K562 (cell line): ENCODE measurements at regions not wholly inside any gene's neighbourhood (a gene's known extent, or its start where the extent isn't known, plus 50 kb on each side); places are given as distances from the start of the nearest gene placed in this dataset.

Experiments
- ATAC-seq: fragments of 200-7000 bp; cut with Tn5 transposase; 3 replicates; pipeline ENCODE4 v1.9.1; 2020; ENCODE audit warnings: moderate library complexity
- BruUV-seq: library from RNA; stranded (reverse); fragments of 400-500 nt; replicated peaks from 2 replicates; lab custom pipeline; 2021; lab: Mats Ljungman, UMichigan
- CTCF ChIA-PET: fragments of 300-600 bp; formaldehyde crosslinking; extraction: SDS; loops from one replicate; lab custom pipeline; 2021; ENCODE audit warnings: low intra/inter-chr PET ratio; lab: Yijun Ruan, JAX
- POLR2A ChIA-PET: fragments of 300-600, 350-650 bp; sonication (Branson Sonifier 250); formaldehyde crosslinking; extraction: SDS; loops from one replicate; lab custom pipeline; 2021; ENCODE audit warnings: antibody characterized with exemption, inconsistent platforms; lab: Yijun Ruan, JAX
- DNase-seq, 4 experiments: peaks; one replicate each; pipeline versions ENCODE4 v3.0.0 to v3.0.0-alpha.2; 2011 to 2018; ENCODE audit warnings: low spot score in 3 of 4, mixed read lengths in 3 of 4; ENCODE audit errors: extremely low read depth in 1 of 4
- FAIRE-seq: peaks from 2 replicates; lab custom pipeline; 2011; peaks lifted over from hg19 to GRCh38; lab: Jason Lieb, UNC
- H2AFZ ChIP-seq: 2 replicates; pipeline ENCODE4 v1.6.0; 2011; ENCODE audit warnings: low read depth, low read length, control low read depth, inconsistent platforms
- H3K27ac ChIP-seq: fragments of 200-600 bp; 3 replicates; pipeline ENCODE4 v1.8.0; 2011; ENCODE audit warnings: low read depth, mild to moderate bottlenecking, control low read depth, inconsistent platforms, low read length, moderate library complexity, mixed read lengths; ENCODE audit errors: extremely low read depth
- H3K27me3 ChIP-seq, 2 experiments: fragments of 300-600 bp in 1 of 2; 2 replicates in 1 of 2; 3 replicates in 1 of 2; pipeline versions ENCODE4 v1.6.0 to v1.8.0; 2011; ENCODE audit warnings: inconsistent platforms in 2 of 2, low read length in 2 of 2, mild to moderate bottlenecking in 1 of 2, mixed read lengths in 1 of 2, moderate library complexity in 1 of 2; ENCODE audit not compliant: control insufficient read depth in 2 of 2, insufficient read depth in 2 of 2
- H3K36me3 ChIP-seq: fragments of 300-600 bp; 3 replicates; pipeline ENCODE4 v1.8.0; 2011; ENCODE audit warnings: mild to moderate bottlenecking, low read length, inconsistent platforms; ENCODE audit not compliant: control insufficient read depth, insufficient read depth
- H3K4me1 ChIP-seq, 2 experiments: fragments of 200-600 bp in 1 of 2; replicated peaks in 1 of 2; 2 replicates in 1 of 2; 3 replicates in 1 of 2; pipeline versions ENCODE4 v1.5.1 to v1.8.0; 2011; ENCODE audit warnings: inconsistent platforms in 2 of 2, low read length in 2 of 2, mild to moderate bottlenecking in 1 of 2, mixed read lengths in 1 of 2, moderate library complexity in 1 of 2; ENCODE audit not compliant: control insufficient read depth in 2 of 2, insufficient read depth in 2 of 2
- H3K4me2 ChIP-seq: 2 replicates; pipeline ENCODE4 v1.6.1; 2011; ENCODE audit warnings: low read length, control low read depth, inconsistent platforms, mixed read lengths; ENCODE audit not compliant: insufficient read depth
- H3K4me3 ChIP-seq: fragments of 200-600 bp; sonication (generic), shearing (Covaris generic); 2 replicates; pipeline ENCODE4 v1.5.1; 2016; ENCODE audit warnings: control low read depth, inconsistent platforms
- H3K79me2 ChIP-seq: fragments of 200-600 bp; 3 replicates; pipeline ENCODE4 v1.8.0; 2011; ENCODE audit warnings: low read length, inconsistent platforms; ENCODE audit not compliant: control insufficient read depth, insufficient read depth
- H3K9ac ChIP-seq, 2 experiments: 2 replicates each; pipeline versions ENCODE4 v1.6.0 to v1.6.1; 2011; ENCODE audit warnings: low read depth in 2 of 2, low read length in 2 of 2, control low read depth in 1 of 2, inconsistent platforms in 1 of 2, mild to moderate bottlenecking in 1 of 2, mixed read lengths in 1 of 2; ENCODE audit not compliant: insufficient read depth in 1 of 2
- H3K9me1 ChIP-seq: one replicate; pipeline ENCODE4 v1.6.0; 2011; ENCODE audit warnings: inconsistent platforms, mild to moderate bottlenecking, low read length, moderate library complexity; ENCODE audit not compliant: control insufficient read depth, insufficient read depth
- H3K9me3 ChIP-seq: replicated peaks from 2 replicates; pipeline ENCODE4 v1.5.1; 2011; ENCODE audit warnings: low read depth, low read length, inconsistent platforms; ENCODE audit not compliant: control insufficient read depth, insufficient read depth
- H4K20me1 ChIP-seq: replicated peaks from 2 replicates; pipeline ENCODE4 v1.6.1; 2011; ENCODE audit warnings: low read length, inconsistent platforms, mixed read lengths; ENCODE audit not compliant: control insufficient read depth, insufficient read depth
- CBX8 ChIP-seq: fragments of 200-600 bp; sonication (generic); IDR thresholded peaks from 2 replicates; pipeline ENCODE4 v1.6.1; 2012; ENCODE audit warnings: borderline replicate concordance, mixed run types, low read depth, mild to moderate bottlenecking, moderate library complexity, mixed read lengths, low read length, control low read depth, inconsistent platforms; ENCODE audit not compliant: poor library complexity, severe bottlenecking; ENCODE audit errors: extremely low read depth
- DNMT1 ChIP-seq: fragments of 450-650 bp; IDR thresholded peaks from 2 replicates; pipeline ENCODE4 v1.6.1; 2016; ENCODE audit warnings: antibody characterized with exemption, mild to moderate bottlenecking
- E2F3 ChIP-seq: fragments of 250-450 bp; sonication (Bioruptor Pico); IDR thresholded peaks from 2 replicates; pipeline ENCODE4 v1.4.0; 2020; ENCODE audit warnings: mild to moderate bottlenecking
- ESRRB ChIP-seq: fragments of 250-450 bp; sonication (Bioruptor Pico); IDR thresholded peaks from 2 replicates; pipeline ENCODE4 v1.5.0; 2020; ENCODE audit warnings: mild to moderate bottlenecking, moderate library complexity, borderline replicate concordance
- IRF9 ChIP-seq: fragments of 450-650 bp; IDR thresholded peaks from 2 replicates; pipeline ENCODE4 v1.6.1; 2016; ENCODE audit warnings: missing biosample characterization, missing genetic modification characterization
- SIN3B ChIP-seq: fragments of 450-650 bp; IDR thresholded peaks from 2 replicates; pipeline ENCODE4 v1.6.1; 2017; ENCODE audit warnings: low read depth, mild to moderate bottlenecking, moderate library complexity
- SREBF1 ChIP-seq: fragments of 150-350 bp; IDR thresholded peaks from 2 replicates; pipeline ENCODE4 v1.6.1; 2014; ENCODE audit warnings: antibody characterized with exemption, low read depth, low read length, borderline replicate concordance
- ZKSCAN1 ChIP-seq: fragments of 150-350 bp; IDR thresholded peaks from 2 replicates; pipeline ENCODE4 v1.6.1; 2016; ENCODE audit warnings: low read depth, low read length
- ZNF431 ChIP-seq: sonication (generic); formaldehyde crosslinking; IDR thresholded peaks from 2 replicates; pipeline ENCODE4 v1.8.0; 2022; ENCODE audit warnings: mild to moderate bottlenecking, missing genetic modification reagents
- WGBS: fragments of 100-300 bp; shearing (Covaris generic); methylation state at CpG from one replicate; pipeline ENCODE4 v1.1.6; 2016; ENCODE audit warnings: low coverage, mixed read lengths; ENCODE audit not compliant: insufficient coverage; ENCODE audit errors: missing lambda C conversion rate; 5-methylcytosine and 5-hydroxymethylcytosine counted together
- in situ Hi-C: fragments of 300-500 bp; cut with MboI; formaldehyde crosslinking; loops from 4 replicates; pipeline ENCODE4 v1.15.0; 2018; ENCODE audit warnings: inconsistent platforms, mixed read lengths
- intact Hi-C: fragments of 100-400 bp; cut with micrococcal nuclease; formaldehyde crosslinking; loops from 2 replicates; pipeline ENCODE4 v1.14.2; 2022
- TF ChIP-seq, protein P1 (sequence below): fragments of 450-650 bp; IDR thresholded peaks from 2 replicates; pipeline ENCODE4 v1.6.1; 2016; ENCODE audit warnings: mild to moderate bottlenecking
- TF ChIP-seq, protein P2 (sequence below): sonication (generic); formaldehyde crosslinking; IDR thresholded peaks from 2 replicates; pipeline ENCODE4 v1.8.0; 2023; ENCODE audit warnings: mild to moderate bottlenecking, missing genetic modification reagents

DNA sequence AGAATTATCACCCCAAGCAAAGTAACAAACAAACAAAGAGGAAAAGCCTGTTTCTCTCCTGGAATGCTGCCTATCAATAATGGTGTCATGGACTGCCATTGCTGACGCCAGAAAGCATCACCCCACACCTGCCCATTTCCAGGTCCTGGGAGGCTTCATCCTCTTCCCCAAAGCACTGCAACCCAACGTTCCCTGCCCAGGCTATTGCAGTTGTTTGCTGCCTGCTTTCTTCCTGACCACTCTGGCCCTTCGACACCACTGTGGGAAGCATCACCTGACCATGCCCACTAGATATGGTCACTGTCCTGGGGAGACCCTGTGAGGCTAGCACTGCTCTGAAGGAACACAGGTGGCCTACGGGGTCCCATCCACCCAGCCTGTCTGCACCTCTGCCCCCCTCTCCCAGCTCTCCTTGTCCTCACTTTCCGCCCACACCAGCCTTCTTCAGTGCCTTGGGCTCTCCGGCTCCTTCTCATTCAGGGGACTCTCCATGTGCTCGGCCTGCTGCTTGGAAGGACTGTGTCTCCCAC, 439.6 kb downstream of the GLRX3 start:
- CTCF ChIA-PET: no interaction called here
- FAIRE-seq: no peak

DNA sequence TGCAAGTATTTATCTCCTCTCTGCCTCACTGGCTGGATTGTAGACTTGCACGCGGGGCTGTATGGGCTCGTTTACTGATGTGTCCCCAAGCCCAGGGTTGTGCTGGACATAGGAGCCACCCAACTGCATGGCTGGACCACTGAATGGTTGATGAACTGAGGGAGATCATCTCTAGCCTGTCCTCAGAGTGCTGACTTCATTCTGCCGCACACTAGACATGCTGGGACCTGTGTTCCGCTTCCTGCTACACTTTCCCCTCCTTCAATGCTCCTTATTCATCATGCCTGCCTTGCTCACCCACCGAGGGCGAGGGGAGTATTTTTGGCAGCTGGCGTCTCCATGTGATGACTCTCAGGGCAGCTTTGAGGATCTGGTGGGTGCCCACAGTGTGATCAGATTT, 440.2 kb downstream of the GLRX3 start:
- FAIRE-seq: no peak
- no TSS peak for BruUV-seq
- TF ChIP-seq SREBF1: no peak
- TF ChIP-seq E2F3 (CRISPR knock-in tag): no peak
- TF ChIP-seq IRF9 (tag): no peak
- TF ChIP-seq, protein P1, sequence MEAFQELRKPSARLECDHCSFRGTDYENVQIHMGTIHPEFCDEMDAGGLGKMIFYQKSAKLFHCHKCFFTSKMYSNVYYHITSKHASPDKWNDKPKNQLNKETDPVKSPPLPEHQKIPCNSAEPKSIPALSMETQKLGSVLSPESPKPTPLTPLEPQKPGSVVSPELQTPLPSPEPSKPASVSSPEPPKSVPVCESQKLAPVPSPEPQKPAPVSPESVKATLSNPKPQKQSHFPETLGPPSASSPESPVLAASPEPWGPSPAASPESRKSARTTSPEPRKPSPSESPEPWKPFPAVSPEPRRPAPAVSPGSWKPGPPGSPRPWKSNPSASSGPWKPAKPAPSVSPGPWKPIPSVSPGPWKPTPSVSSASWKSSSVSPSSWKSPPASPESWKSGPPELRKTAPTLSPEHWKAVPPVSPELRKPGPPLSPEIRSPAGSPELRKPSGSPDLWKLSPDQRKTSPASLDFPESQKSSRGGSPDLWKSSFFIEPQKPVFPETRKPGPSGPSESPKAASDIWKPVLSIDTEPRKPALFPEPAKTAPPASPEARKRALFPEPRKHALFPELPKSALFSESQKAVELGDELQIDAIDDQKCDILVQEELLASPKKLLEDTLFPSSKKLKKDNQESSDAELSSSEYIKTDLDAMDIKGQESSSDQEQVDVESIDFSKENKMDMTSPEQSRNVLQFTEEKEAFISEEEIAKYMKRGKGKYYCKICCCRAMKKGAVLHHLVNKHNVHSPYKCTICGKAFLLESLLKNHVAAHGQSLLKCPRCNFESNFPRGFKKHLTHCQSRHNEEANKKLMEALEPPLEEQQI: no peak
- TF ChIP-seq, protein P2, sequence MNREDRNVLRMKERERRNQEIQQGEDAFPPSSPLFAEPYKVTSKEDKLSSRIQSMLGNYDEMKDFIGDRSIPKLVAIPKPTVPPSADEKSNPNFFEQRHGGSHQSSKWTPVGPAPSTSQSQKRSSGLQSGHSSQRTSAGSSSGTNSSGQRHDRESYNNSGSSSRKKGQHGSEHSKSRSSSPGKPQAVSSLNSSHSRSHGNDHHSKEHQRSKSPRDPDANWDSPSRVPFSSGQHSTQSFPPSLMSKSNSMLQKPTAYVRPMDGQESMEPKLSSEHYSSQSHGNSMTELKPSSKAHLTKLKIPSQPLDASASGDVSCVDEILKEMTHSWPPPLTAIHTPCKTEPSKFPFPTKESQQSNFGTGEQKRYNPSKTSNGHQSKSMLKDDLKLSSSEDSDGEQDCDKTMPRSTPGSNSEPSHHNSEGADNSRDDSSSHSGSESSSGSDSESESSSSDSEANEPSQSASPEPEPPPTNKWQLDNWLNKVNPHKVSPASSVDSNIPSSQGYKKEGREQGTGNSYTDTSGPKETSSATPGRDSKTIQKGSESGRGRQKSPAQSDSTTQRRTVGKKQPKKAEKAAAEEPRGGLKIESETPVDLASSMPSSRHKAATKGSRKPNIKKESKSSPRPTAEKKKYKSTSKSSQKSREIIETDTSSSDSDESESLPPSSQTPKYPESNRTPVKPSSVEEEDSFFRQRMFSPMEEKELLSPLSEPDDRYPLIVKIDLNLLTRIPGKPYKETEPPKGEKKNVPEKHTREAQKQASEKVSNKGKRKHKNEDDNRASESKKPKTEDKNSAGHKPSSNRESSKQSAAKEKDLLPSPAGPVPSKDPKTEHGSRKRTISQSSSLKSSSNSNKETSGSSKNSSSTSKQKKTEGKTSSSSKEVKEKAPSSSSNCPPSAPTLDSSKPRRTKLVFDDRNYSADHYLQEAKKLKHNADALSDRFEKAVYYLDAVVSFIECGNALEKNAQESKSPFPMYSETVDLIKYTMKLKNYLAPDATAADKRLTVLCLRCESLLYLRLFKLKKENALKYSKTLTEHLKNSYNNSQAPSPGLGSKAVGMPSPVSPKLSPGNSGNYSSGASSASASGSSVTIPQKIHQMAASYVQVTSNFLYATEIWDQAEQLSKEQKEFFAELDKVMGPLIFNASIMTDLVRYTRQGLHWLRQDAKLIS: no peak
- no peak for TF ChIP-seq DNMT1
- TF ChIP-seq SIN3B: no peak

More for the DNA sequence above, 439.6 kb downstream of the GLRX3 start:
- Histone ChIP-seq H4K20me1 (no peaks in the 10 kb centered on the region; the same call in 1 of the 2 replicates), H3K36me3 (no peaks in the 10 kb centered on the region), H3K4me1 (no peaks in the 10 kb centered on the region), H3K9me1 (no peaks in the 10 kb centered on the region), H2AFZ (no peak overlapping the region), H3K27me3 (peaks cover 0 to 5% of the 10 kb centered on the region in 2 experiments; a peak in 1 of 5 replicates), H3K9ac (no peak overlapping the region)
- POLR2A ChIA-PET: no interaction called here
- WGBS: 0% methylated on average over 6 of the region's 7 CpGs
- intact Hi-C loops: no loop called here
- DNase-seq (no peak), ATAC-seq (no peak)
- BruUV-seq: no TSS peak
- in situ Hi-C loops: no loop called here
- TF ChIP-seq CBX8 (no peak), ZNF431 (CRISPR knock-in tag) (no peak), ZKSCAN1 (no peak), ESRRB (no peak)
- TF ChIP-seq, all 486 proteins: peak for 0
- Histone ChIP-seq H3K27ac (no peak overlapping the region), H3K79me2 (no peaks in the 10 kb centered on the region), H3K9me3 (no peaks in the 10 kb centered on the region), H3K4me2 (no peak overlapping the region), H3K4me3 (no peak overlapping the region)

More for the DNA sequence above, 440.2 kb downstream of the GLRX3 start:
- POLR2A ChIA-PET: no interaction called here
- WGBS: 0% methylated on average over 8 of the region's 8 CpGs
- no peak overlapping the region for H2AFZ ChIP-seq
- no peak for ATAC-seq
- no peak for DNase-seq
- no peaks in the 10 kb centered on the region for H3K79me2 ChIP-seq
- H3K27me3 ChIP-seq: peaks cover 0 to 5% of the 10 kb centered on the region in 2 experiments; a peak in 1 of 5 replicates
- H3K9me1 ChIP-seq: no peaks in the 10 kb centered on the region
- no peak overlapping the region for H3K27ac ChIP-seq
- H3K4me1 ChIP-seq: no peaks in the 10 kb centered on the region
- H3K9ac ChIP-seq: no peak overlapping the region
- H3K4me2 ChIP-seq: no peak overlapping the region
- no peaks in the 10 kb centered on the region for H3K36me3 ChIP-seq
- in situ Hi-C loops: no loop called here
- H4K20me1 ChIP-seq: no peaks in the 10 kb centered on the region; the same call in 1 of the 2 replicates
- CTCF ChIA-PET: no interaction called here
- H3K9me3 ChIP-seq: no peaks in the 10 kb centered on the region
- no peak overlapping the region for H3K4me3 ChIP-seq
- intact Hi-C loops: no loop called here
